Stimulated activated CD4-positive, alpha-beta T cell treated with anti-CD3 and anti-CD28 coated beads, Interleukin-15, amount 100 ng/mL, for 24 hours (primary cell): ENCODE measurements at regions not wholly inside any gene's neighbourhood (a gene's known extent, or its start where the extent isn't known, plus 50 kb on each side); places are given as distances from the start of the nearest gene placed in this dataset.
"Not testable (repeated sequence)": the region's sequence is repeated elsewhere in the genome, so short reads cannot be mapped to it uniquely, and the experiment has no call there.

Experiments
- DNase-seq: peaks from one replicate; pipeline ENCODE4 v3.0.0-alpha.2; 2020

DNA sequence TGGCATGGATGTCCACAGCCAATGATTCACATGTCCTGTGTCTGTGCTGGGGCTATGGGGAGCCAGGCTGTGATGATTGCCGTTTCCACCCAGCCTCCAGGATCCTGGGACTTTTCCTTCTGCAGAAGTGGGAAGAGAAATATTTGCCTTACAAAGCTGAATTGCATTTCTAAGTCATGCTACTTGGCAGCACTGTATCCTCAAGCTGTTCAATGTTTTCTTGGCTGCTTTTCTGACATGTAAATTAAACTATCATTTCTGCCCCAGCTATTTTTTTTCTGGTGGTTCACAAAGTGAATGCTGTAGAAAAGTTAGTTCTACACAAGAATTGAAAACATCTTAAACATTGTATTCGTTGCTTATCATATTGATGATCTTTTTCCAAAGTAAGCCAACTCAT is 51.9 kb upstream of the TCERG1L start:
- DNase-seq, result no peak

GRCh38 chr10:131371571-131371970 is 60.0 kb upstream of the TCERG1L start:
- DNase-seq, result no peak

- no peak for DNase-seq
Measured at GRCh38 chr10:131381576-131381975, 70.1 kb upstream of the TCERG1L start.

GRCh38 chr10:131385161-131385872 is 73.8 kb upstream of the TCERG1L start:
- not testable (repeated sequence) for DNase-seq

DNA sequence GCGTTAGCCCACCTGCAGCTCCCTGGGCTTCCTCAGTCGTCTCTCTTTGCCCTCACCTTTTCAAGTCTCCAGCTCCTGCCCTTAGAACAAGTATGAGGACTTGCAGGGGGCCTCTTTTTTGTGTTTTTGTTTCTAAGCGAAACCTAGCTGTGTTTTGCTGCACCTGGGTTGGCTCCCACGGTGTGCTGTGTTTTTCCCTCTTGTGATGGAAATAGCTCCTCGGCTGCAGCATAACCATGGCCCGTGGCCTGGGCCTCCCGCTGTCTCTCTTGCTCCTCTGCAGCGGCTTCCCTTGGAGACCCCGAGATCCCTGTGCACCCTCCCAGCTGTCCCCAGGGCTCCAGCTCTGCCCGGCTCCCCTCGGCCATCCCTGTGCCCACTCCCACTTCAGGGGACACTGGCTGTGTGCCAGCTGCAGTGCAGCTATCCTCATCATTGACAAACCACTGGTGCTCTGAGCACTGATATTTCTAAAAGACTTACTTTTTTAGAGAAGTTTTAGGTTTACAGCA is 75.6 kb upstream of the TCERG1L start:
- no peak for DNase-seq

- DNase-seq, result no peak
Measured at GRCh38 chr10:131391936-131392335, 80.4 kb upstream of the TCERG1L start.

- DNase-seq, result no peak
Measured at GRCh38 chr10:131396121-131397050, 84.9 kb upstream of the TCERG1L start.

GRCh38 chr10:131398166-131398565 is 86.6 kb upstream of the TCERG1L start:
- DNase-seq, result no peak

DNA sequence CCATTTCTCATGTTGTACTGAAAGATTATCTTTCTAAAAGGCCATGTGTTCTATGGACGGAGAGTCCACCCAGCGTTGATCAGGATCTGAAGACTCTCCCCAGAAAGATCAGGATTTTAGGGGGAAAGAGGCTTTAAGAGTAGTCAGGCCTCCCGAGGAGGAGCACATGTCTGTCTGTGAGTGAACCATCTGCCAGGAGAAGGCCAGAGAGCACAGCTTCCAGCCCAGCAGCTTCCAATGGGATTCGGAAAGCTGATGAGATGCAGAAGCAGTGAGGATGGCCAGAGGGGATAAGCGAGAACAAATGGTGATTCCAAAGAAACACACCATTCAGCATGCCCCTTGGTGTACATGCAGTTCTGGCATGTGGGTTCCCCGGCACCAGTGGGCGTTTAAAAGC is 88.5 kb upstream of the TCERG1L start:
- no peak for DNase-seq

GRCh38 chr10:131400513-131400912 is 89.0 kb upstream of the TCERG1L start:
- DNase-seq, result no peak

DNA sequence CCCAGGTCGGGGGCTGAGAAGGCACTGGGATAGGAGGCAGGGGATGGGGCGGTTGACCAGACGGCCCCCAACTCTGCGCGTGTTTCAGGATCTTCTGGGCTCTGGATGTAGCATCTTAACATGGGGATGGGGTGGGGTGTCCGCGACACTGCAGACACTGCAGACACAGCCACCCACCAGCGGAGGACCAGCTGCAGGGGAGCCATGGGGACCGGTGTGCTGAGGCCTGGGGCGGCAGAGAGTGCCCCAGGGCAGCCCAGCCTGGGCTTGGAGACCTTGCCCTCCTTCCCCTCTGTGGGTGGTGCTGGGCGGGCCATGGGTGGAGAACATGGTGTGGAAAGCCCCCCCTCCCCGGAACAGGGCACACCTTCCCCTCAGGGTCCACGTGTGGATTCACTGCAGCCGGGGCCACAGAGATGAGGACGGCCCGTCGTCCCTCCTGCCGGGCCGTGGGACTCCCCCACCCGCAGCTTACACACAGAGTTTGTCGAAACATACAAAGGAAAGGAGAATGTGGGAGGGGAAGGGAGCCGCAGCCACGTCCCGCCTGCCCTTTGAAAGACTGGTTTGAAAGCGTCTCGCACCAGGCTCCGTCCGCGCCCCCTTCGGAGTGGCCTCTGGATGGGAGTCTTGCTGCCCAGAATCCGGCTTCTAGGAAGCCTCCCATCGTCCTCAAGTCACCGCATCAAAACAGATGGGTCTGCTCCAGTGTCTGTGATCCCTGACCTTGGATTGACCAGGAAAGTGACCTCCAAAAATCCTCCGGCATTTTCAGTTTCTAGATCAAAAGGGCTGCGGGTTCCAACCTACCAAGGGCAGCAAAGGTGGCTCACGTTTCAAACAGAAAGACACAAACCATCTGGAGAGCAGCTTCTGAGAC is 91.5 kb upstream of the TCERG1L start:
- no peak for DNase-seq

GRCh38 chr10:131403936-131404335 is 92.4 kb upstream of the TCERG1L start:
- no peak for DNase-seq

GRCh38 chr10:131404886-131405285 is 93.4 kb upstream of the TCERG1L start:
- no peak for DNase-seq

- no peak for DNase-seq
Measured at GRCh38 chr10:131406676-131407392, 95.3 kb upstream of the TCERG1L start.

GRCh38 chr10:131418681-131419080 is 107.2 kb upstream of the TCERG1L start:
- no peak for DNase-seq

DNA sequence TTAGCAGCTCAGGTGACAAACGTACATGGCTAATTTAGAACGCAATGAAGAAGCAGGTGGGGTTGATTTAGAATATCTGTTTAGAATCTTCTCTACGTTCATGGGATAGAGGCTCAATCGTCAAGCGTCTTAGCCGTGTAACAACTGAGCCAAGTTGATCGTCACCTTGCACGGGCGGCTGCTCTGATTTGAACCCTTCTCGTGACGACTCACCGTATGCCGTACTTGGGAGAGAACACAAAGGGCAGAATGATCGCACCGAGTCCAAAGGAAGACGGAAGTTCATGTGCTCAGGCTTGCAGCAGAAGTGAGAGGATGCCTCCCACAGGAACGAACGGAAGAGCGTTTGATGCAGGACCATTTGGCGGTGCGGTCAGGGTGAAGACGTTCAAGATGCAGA is 108.3 kb upstream of the TCERG1L start:
- no peak for DNase-seq

- no peak for DNase-seq
Measured at GRCh38 chr10:131420867-131421266, 109.3 kb upstream of the TCERG1L start.

DNA sequence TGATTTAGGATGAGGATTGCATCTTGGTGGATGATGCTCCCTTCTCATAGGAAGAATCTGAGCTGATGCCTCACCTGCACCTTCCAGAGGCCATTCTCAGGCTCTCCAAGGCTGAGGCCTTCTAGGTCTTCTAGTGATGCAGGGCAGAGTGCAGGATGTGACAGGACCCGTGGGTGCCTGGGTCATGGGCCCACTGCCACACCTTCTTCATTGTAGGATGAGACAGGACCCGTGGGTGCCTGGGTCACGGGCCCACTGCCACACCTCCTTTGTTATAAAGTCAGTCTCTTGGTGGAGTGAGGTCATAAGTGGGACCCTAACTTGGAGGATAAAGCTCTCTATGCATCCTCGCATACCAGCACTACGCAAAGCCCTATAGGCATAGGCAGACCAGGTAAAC is 109.9 kb upstream of the TCERG1L start:
- DNase-seq, result no peak

- DNase-seq, result no peak
Measured at GRCh38 chr10:131422731-131423130, 111.2 kb upstream of the TCERG1L start.

- DNase-seq, result no peak
Measured at GRCh38 chr10:131424053-131424452, 112.5 kb upstream of the TCERG1L start.

- no peak for DNase-seq
Measured at GRCh38 chr10:131424836-131425491, 113.4 kb upstream of the TCERG1L start.
